HG03196 (cell line): ENCODE measurements at regions not wholly inside any gene's neighbourhood (a gene's known extent, or its start where the extent isn't known, plus 50 kb on each side); places are given as distances from the start of the nearest gene placed in this dataset.
"Not testable (repeated sequence)": the region's sequence is repeated elsewhere in the genome, so short reads cannot be mapped to it uniquely, and the experiment has no call there.

ENCODE experiments used
- ATAC-seq: cut with Tn5 transposase; IDR thresholded peaks from one replicate; pipeline ENCODE4 v1.9.1; 2021; ENCODE audit not compliant: unreplicated experiment

GRCh38 chr4:28010577-28011240 is 1150.1 kb downstream of the STIM2 start:
- no peak for ATAC-seq

- no peak for ATAC-seq
These were observed 1153.8 kb downstream of the STIM2 start for GRCh38 chr4:28014469-28014868.

- no peak for ATAC-seq
These were observed 1155.4 kb downstream of the STIM2 start for GRCh38 chr4:28015996-28016395.

- not testable (repeated sequence) for ATAC-seq
These were observed 1177.6 kb downstream of the STIM2 start for GRCh38 chr4:28038253-28038652.

- ATAC-seq, result no peak
These were observed 1201.9 kb downstream of the STIM2 start for GRCh38 chr4:28062562-28062961.

GRCh38 chr4:28073860-28074555 is 1213.4 kb downstream of the STIM2 start:
- ATAC-seq, result no peak

GRCh38 chr4:28075401-28075956 is 1214.8 kb downstream of the STIM2 start:
- no peak for ATAC-seq

- not testable (repeated sequence) for ATAC-seq
These were observed 1216.6 kb downstream of the STIM2 start for GRCh38 chr4:28077203-28077602.

GRCh38 chr4:28082686-28083390 is 1222.2 kb downstream of the STIM2 start:
- ATAC-seq, result no peak

- no peak for ATAC-seq
These were observed 1232.0 kb downstream of the STIM2 start for GRCh38 chr4:28092610-28093009.

- ATAC-seq, result no peak
These were observed 1232.4 kb downstream of the STIM2 start for GRCh38 chr4:28093071-28093470.

GRCh38 chr4:28101583-28101982 is 1240.9 kb downstream of the STIM2 start:
- ATAC-seq, result no peak

- no peak for ATAC-seq
These were observed 1244.7 kb downstream of the STIM2 start for GRCh38 chr4:28105271-28105859.

- ATAC-seq, result no peak
These were observed 1245.5 kb downstream of the STIM2 start for GRCh38 chr4:28106155-28106554.

- no peak for ATAC-seq
These were observed 1249.2 kb downstream of the STIM2 start for GRCh38 chr4:28109801-28110200.

GRCh38 chr4:28112691-28113335 is 1252.2 kb downstream of the STIM2 start:
- not testable (repeated sequence) for ATAC-seq

GRCh38 chr4:28113586-28113985 is 1252.9 kb downstream of the STIM2 start:
- ATAC-seq, result not testable (repeated sequence)

- not testable (repeated sequence) for ATAC-seq
These were observed 1256.0 kb downstream of the STIM2 start for GRCh38 chr4:28116526-28117083.

GRCh38 chr4:28117084-28117682 is 1256.5 kb downstream of the STIM2 start:
- ATAC-seq, result no peak

GRCh38 chr4:28146191-28146590 is 1285.5 kb downstream of the STIM2 start:
- no peak for ATAC-seq
